ENCODE measurements at regions not wholly inside any gene's neighbourhood (a gene's known extent, or its start where the extent isn't known, plus 50 kb on each side); places are given as distances from the start of the nearest gene placed in this dataset.

DNA sequence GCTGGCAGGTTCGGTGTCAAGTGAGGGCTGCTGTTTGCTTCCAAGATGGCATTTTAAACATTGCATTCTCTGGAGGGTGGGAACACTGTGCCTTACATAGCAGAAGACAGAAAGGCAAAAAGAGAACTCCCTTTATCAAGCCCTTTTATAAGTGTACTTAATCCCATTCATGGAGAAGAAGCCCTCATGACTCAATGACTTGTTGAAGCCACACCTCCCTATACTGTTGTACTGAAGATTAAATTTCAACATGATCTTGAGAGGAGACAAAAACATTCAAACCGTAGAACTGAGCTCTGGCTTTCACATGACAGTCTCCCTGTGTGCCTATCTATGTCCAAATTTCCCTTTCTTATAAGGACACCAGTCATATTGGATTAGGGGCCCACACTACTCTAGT, 443.4 kb upstream of the CDIN1 start:
- TF ChIP-seq, protein P1, sequence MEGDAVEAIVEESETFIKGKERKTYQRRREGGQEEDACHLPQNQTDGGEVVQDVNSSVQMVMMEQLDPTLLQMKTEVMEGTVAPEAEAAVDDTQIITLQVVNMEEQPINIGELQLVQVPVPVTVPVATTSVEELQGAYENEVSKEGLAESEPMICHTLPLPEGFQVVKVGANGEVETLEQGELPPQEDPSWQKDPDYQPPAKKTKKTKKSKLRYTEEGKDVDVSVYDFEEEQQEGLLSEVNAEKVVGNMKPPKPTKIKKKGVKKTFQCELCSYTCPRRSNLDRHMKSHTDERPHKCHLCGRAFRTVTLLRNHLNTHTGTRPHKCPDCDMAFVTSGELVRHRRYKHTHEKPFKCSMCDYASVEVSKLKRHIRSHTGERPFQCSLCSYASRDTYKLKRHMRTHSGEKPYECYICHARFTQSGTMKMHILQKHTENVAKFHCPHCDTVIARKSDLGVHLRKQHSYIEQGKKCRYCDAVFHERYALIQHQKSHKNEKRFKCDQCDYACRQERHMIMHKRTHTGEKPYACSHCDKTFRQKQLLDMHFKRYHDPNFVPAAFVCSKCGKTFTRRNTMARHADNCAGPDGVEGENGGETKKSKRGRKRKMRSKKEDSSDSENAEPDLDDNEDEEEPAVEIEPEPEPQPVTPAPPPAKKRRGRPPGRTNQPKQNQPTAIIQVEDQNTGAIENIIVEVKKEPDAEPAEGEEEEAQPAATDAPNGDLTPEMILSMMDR (conservative IDR thresholded peaks at IDR 0.05) = no peak
- no peak for TF ChIP-seq EZH2 (IDR thresholded peaks at IDR 0.05; ENCODE audit: low read depth)

All from PC-9 (cell line).